GM19025 (cell line): ENCODE measurements at regions not wholly inside any gene's neighbourhood (a gene's known extent, or its start where the extent isn't known, plus 50 kb on each side); places are given as distances from the start of the nearest gene placed in this dataset.
A peak's percentile ranks its signal among the peaks of the same experiment; 100 is the strongest.

Source experiments
- ATAC-seq: cut with Tn5 transposase; IDR thresholded peaks from one replicate; pipeline ENCODE4 v1.9.1; 2021; ENCODE audit warnings: mild to moderate bottlenecking, low read depth, moderate library complexity; ENCODE audit not compliant: unreplicated experiment

- no peak for ATAC-seq
Observed at GRCh38 chr7:36029853-36030515, 123.1 kb upstream of the EEPD1 start.

DNA sequence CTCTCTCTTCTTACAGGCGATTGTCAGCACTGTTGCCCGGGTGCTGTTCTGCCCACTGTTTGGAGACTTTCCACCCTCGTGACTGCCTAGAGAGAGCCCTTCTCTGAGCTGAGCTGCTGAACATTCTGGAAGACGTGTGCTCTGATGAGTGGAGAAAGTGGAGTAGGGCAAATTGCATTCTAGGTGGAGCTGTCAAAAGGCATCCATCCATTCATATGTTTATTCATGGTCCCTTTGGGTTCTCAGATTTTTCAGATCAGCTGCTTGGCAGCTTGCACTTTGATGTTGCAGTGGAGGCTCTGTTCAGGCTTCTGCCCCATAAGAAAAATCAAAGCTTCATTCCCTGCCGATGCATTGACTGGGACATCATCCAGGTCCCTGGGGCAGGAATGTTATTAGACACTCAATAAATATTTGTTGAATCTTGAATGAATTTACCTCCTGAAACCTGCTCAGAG is 120.7 kb upstream of the EEPD1 start:
- no peak for ATAC-seq

DNA sequence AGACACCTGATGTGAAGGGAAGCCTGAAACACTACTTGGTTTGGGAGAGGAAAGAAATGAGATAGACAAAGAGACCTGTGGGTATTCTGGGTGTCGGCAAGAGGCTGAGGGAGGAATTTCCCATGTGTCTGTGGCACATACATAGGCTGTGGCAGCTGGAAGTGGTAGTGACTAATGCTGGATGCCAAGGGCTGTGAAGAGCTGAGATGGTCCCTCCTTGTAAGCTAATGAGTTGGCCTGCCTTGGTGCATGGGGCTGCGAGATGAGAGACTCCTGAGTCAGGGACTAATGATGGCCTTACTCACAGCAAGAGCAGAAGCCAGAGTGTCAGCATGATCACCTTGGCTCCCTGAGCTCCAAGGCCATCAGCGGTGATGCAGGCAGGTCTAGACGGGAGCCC is 119.0 kb upstream of the EEPD1 start:
- no peak for ATAC-seq

GRCh38 chr7:36035186-36035585 is 117.9 kb upstream of the EEPD1 start:
- ATAC-seq = no peak

DNA sequence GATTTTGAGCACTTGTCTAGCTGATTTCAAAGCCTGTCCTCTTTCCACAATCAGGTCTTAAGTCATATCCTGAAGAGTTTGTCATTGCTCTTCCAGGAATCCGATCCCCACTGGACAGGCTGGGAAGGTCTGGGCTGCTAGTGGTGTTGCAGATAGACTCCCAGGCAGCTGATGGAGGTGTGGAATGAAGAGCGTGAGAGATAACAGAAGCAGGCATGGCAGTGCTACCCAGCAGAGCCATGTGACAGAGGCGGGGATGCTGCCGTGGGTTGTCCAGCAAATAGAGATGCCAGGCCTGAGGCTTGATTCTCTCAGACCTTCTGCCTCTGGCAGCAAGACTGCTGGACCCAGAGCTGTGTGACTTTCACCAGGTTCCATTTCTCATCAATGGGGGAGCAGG is 116.5 kb upstream of the EEPD1 start:
- no peak for ATAC-seq

- no peak for ATAC-seq
Observed at GRCh38 chr7:36037121-36037662, 115.9 kb upstream of the EEPD1 start.

DNA sequence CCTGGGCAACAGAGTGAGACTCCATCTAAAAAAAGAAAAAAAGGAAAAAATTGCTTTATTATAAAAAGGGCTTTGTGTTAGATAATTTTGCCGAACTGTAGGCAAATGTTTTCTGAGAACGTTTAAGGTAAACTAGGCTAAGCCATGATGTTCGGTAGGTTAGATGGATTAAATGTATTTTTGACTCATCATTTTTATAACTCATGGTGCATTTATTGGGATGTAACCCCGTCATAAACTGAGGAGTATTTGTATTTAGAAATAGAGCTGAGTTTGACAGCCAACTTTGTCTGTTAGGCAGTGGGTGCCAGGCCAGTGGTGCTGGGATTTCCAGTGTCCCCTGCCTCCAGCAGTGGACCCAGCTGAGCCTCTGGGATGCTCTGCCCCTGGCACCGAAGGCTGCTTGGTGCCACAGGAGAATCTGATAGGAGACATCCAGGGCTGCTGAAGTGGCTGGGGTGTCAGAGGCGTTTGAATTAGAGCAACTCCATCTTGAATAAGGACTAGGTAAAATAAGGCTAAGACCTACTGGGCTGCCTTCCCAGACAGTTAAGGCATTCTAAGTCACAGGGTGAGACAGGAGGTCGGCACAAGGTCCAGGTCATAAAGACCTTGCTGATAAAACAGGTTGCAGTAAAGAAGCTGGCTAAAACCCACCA is 114.9 kb upstream of the EEPD1 start:
- ATAC-seq = no peak

- no peak for ATAC-seq
Observed at GRCh38 chr7:36039243-36039642, 113.8 kb upstream of the EEPD1 start.

- no peak for ATAC-seq
Observed at GRCh38 chr7:36039671-36040070, 113.4 kb upstream of the EEPD1 start.

GRCh38 chr7:36040679-36041078 is 112.4 kb upstream of the EEPD1 start:
- ATAC-seq = no peak

GRCh38 chr7:36044101-36044892 is 108.8 kb upstream of the EEPD1 start:
- ATAC-seq = no peak

DNA sequence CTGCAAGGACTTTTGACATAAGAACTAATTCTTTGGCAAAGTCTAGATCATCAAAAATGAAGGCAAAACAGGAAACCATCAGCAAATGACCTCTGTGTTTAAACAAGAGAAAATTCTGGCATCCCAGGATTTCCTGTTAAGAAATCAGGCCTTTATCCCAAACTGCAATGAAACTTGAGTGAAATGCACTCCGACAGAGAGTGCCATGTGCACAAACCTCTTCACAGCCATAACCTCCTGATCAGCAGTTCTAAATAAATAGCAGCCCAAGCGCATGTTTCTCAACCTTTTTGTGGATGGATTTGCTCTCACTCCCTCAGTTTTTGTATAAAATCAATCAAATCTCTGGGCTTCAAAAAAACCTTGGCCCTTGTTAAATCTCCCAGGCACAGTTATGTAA is 107.7 kb upstream of the EEPD1 start:
- ATAC-seq = no peak

- peak; percentile 72 for ATAC-seq
Observed at GRCh38 chr7:36045830-36046341, 107.2 kb upstream of the EEPD1 start.

GRCh38 chr7:36047091-36047658 is 105.9 kb upstream of the EEPD1 start:
- ATAC-seq = no peak

GRCh38 chr7:36048141-36048901 is 104.7 kb upstream of the EEPD1 start:
- ATAC-seq = no peak

- ATAC-seq = no peak
Observed at GRCh38 chr7:36048902-36049240, 104.2 kb upstream of the EEPD1 start.

GRCh38 chr7:36051501-36051900 is 101.6 kb upstream of the EEPD1 start:
- no peak for ATAC-seq

GRCh38 chr7:36053589-36053988 is 99.5 kb upstream of the EEPD1 start:
- ATAC-seq = no peak

DNA sequence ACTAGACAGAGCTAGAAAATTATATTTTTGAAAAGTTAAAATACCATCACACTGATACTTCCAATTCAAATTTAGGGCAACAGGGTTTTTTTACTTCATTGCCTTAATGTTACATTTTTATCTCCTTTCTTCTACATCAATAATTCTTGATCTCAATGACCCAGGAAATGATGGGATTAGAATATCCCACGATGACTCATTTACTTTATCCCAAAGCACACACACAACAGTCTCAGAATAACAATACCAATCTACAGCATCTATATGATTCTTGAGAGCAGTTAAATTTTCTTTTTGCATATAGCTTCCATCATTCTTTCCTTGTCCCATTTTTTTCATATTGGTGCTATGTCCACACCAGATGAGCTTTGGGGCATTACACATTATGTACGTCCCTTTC is 98.4 kb upstream of the EEPD1 start:
- no peak for ATAC-seq

GRCh38 chr7:36055207-36055606 is 97.8 kb upstream of the EEPD1 start:
- no peak for ATAC-seq
